ENCODE measurements at regions not wholly inside any gene's neighbourhood (a gene's known extent, or its start where the extent isn't known, plus 50 kb on each side); places are given as distances from the start of the nearest gene placed in this dataset.

DNA sequence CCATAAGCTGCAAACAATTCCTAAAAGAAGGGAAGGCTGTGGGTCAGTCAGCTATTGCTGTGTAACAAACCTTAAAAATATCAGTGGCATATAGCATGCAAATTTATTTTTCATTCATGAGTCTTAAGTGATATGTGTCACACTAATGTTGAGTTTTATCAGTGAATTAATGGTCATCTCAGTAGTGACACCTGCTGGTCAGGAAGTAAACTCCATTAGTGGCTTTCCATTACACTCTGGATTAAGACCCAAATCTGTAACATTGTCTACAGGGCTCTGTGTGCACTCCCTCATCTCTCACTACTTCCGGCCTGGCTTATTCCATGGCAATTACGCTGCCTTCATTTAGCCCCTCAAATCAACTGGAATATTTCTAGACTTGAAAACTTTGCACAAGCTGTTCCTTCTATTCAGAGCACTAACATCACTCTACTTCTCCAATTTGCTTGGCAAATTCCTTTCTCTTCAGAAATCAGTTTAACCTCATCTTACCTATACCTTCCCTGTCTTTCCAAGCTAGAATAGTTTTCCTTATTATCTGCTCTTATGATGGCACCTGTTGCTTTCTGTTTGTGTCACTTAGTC is 217.3 kb upstream of the TAPT1 start:
- Histone ChIP-seq H3K36me3 (no peaks in the 10 kb centered on the region), H3K27me3 (no peaks in the 10 kb centered on the region), H3K27ac (no peak overlapping the region), H3K4me1 (no peaks in the 10 kb centered on the region), H3K9me3 (no peaks in the 10 kb centered on the region), H3K4me3 (no peak overlapping the region)
- intact Hi-C loops (cut with DNase I; ENCODE audit: low total_unique reads): no loop called here
- in situ Hi-C loops (cut with MboI; ENCODE audit: low pct_ligation_motif_present in 1 of 4, low pct_unique_long_range_greater_than_20kb in 1 of 4, low sequenced_read_pairs in 3 of 4): loop anchor here in 2 of 4 donors (25.0 kb wide), 2 partner anchors 156 to 406 kb away; no protein-coding TSS in a partner anchor
- DNase-seq: no peak
- no peak for TF ChIP-seq POLR2AphosphoS5 (IDR thresholded peaks at IDR 0.05)
- TF ChIP-seq, protein P1, sequence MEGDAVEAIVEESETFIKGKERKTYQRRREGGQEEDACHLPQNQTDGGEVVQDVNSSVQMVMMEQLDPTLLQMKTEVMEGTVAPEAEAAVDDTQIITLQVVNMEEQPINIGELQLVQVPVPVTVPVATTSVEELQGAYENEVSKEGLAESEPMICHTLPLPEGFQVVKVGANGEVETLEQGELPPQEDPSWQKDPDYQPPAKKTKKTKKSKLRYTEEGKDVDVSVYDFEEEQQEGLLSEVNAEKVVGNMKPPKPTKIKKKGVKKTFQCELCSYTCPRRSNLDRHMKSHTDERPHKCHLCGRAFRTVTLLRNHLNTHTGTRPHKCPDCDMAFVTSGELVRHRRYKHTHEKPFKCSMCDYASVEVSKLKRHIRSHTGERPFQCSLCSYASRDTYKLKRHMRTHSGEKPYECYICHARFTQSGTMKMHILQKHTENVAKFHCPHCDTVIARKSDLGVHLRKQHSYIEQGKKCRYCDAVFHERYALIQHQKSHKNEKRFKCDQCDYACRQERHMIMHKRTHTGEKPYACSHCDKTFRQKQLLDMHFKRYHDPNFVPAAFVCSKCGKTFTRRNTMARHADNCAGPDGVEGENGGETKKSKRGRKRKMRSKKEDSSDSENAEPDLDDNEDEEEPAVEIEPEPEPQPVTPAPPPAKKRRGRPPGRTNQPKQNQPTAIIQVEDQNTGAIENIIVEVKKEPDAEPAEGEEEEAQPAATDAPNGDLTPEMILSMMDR (IDR thresholded peaks at IDR 0.05): peak; percentile 47 to 57 (median 49)
- 60 to 66% methylated on average over 2 of the region's 2 CpGs for WGBS, 2 donors (ENCODE audit: low coverage in 1 of 2)

DNA sequence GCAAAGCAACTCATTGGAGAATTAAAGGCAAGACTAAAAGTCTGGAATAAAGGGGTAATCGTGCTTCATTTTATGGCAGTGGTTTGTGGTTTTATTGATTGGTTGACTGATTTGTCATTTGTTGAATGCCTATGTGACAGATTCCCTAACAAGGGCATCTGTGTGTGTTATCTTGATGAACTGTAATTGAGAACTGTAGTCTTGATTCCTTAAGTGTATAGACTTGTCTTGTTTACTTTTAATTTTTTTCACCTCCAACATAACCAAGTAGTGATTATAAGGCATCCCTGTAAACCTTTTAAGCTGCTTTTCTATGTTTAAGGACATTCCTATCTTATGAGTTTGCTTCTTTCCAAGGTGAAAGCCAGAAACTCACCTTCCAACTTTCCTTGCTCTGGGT is 216.0 kb upstream of the TAPT1 start:
- Histone ChIP-seq H3K4me1 (no peaks in the 10 kb centered on the region), H3K36me3 (no peaks in the 10 kb centered on the region), H3K27ac (no peak overlapping the region), H3K4me3 (no peak overlapping the region), H3K9me3 (peaks cover 0 to under 1% of the 10 kb centered on the region in 2 donors), H3K27me3 (no peaks in the 10 kb centered on the region)
- DNase-seq: no peak
- in situ Hi-C loops (cut with MboI; ENCODE audit: low pct_ligation_motif_present in 1 of 4, low pct_unique_long_range_greater_than_20kb in 1 of 4, low sequenced_read_pairs in 3 of 4): loop anchor here in 2 of 4 donors (25.0 kb wide), 2 partner anchors 155 to 405 kb away; no protein-coding TSS in a partner anchor
- TF ChIP-seq POLR2AphosphoS5 (IDR thresholded peaks at IDR 0.05) (no peak), POLR2A (IDR thresholded peaks at IDR 0.05) (no peak)
- TF ChIP-seq, protein P1 (IDR thresholded peaks at IDR 0.05): no peak
- intact Hi-C loops (cut with DNase I; ENCODE audit: low total_unique reads): no loop called here
- WGBS, 2 donors (ENCODE audit: low coverage in 1 of 2): 19 to 38% methylated on average over 1 of the region's 1 CpG

DNA sequence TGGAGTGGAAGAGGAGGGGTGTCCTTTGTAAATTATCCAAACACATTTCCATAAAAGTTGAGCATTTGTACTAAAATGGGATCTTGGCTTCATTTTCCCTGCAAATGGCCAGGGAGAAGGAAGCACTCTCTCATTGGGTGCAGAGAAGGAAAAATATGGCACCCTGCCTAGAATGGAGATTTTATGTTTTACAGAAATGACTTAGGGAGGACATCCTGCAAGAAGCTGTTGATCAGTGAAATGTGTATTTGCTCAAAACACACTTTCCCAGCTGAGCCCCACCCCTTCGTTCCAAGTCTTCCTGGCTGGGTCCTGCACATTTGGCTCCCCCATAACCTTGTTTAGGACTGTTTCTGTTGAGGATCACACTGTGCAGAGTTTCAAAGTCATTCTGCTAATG is 213.5 kb upstream of the TAPT1 start:
- TF ChIP-seq POLR2AphosphoS5 (IDR thresholded peaks at IDR 0.05) (no peak), EP300 (IDR thresholded peaks at IDR 0.05; ENCODE audit: low read depth) (no peak), POLR2A (IDR thresholded peaks at IDR 0.05) (no peak)
- TF ChIP-seq, protein P1 (IDR thresholded peaks at IDR 0.05): no peak
- in situ Hi-C loops (cut with MboI; ENCODE audit: low pct_ligation_motif_present in 1 of 4, low pct_unique_long_range_greater_than_20kb in 1 of 4, low sequenced_read_pairs in 3 of 4) (loop anchor here in 2 of 4 donors (25.0 kb wide), 2 partner anchors 152 to 402 kb away; no protein-coding TSS in a partner anchor), intact Hi-C loops (cut with DNase I; ENCODE audit: low total_unique reads) (no loop called here)
- 38% methylated on average over 1 of the region's 1 CpG; no CpG with 5 or more reads in 1 of the 2 donors for WGBS, 2 donors (ENCODE audit: low coverage in 1 of 2)
- H3K27ac ChIP-seq: no peak overlapping the region
- no peaks in the 10 kb centered on the region for H3K36me3 ChIP-seq
- H3K27me3 ChIP-seq: no peaks in the 10 kb centered on the region
- peaks cover 0 to 2% of the 10 kb centered on the region in 2 donors for H3K9me3 ChIP-seq
- DNase-seq: no peak
- no peaks in the 10 kb centered on the region for H3K4me1 ChIP-seq
- H3K4me3 ChIP-seq: no peak overlapping the region

DNA sequence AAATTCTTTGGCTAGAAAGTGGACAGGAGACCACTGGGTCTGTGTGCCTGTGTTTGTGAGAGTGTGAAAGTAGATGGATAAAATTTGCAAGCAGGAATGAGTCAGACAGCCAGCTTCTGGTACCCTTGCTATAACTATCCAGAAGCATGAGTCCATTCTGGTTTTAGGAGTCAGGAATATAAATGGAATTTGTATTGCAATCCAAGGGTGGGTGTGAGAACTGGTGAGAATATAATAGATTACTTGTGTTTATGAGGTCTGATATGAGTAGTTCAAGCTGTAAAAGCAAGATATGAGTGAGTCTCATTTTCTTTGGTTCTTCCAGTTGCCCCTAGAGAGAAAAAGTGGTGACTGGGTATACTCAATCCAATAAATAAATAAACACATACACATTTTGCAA is 212.7 kb upstream of the TAPT1 start:
- Histone ChIP-seq H3K9me3 (peaks cover 0 to 2% of the 10 kb centered on the region in 2 donors), H3K4me1 (no peaks in the 10 kb centered on the region), H3K4me3 (no peak overlapping the region), H3K36me3 (no peaks in the 10 kb centered on the region), H3K27me3 (no peaks in the 10 kb centered on the region), H3K27ac (no peak overlapping the region)
- intact Hi-C loops (cut with DNase I; ENCODE audit: low total_unique reads) (no loop called here), in situ Hi-C loops (cut with MboI; ENCODE audit: low pct_ligation_motif_present in 1 of 4, low pct_unique_long_range_greater_than_20kb in 1 of 4, low sequenced_read_pairs in 3 of 4) (loop anchor here in 2 of 4 donors (25.0 kb wide), 2 partner anchors 152 to 402 kb away; no protein-coding TSS in a partner anchor)
- TF ChIP-seq POLR2AphosphoS5 (IDR thresholded peaks at IDR 0.05): no peak
- no peak for TF ChIP-seq POLR2A (IDR thresholded peaks at IDR 0.05)
- no peak for TF ChIP-seq EP300 (IDR thresholded peaks at IDR 0.05; ENCODE audit: low read depth)
- TF ChIP-seq, protein P1 (IDR thresholded peaks at IDR 0.05): no peak
- no peak for DNase-seq

Data from transverse colon (tissue), 4 donors.